SU-DHL-6 (cell line): ENCODE measurements at regions not wholly inside any gene's neighbourhood (a gene's known extent, or its start where the extent isn't known, plus 50 kb on each side); places are given as distances from the start of the nearest gene placed in this dataset.

ENCODE experiments used
- CTCF ChIP-seq: fragments of 200-600 bp; sonication (generic); IDR thresholded peaks from one replicate; pipeline ENCODE4 v1.5.1; 2017; ENCODE audit warnings: antibody characterized with exemption, mild to moderate bottlenecking, low read length, moderate library complexity; ENCODE audit not compliant: insufficient read depth, poor library complexity, severe bottlenecking
- EZH2phosphoT487 ChIP-seq: fragments of 200-600 bp; sonication (generic), shearing (Covaris generic); conservative IDR thresholded peaks from 2 replicates; pipeline ENCODE4 v1.6.1; 2018; ENCODE audit warnings: mild to moderate bottlenecking, antibody characterized with exemption, low read length, moderate library complexity, mixed read lengths

- TF ChIP-seq CTCF (no peak), EZH2phosphoT487 (no peak)
Measured at GRCh38 chr5:5711592-5711991, 289.1 kb downstream of the ICE1 start.
